ENCODE measurements at regions not wholly inside any gene's neighbourhood (a gene's known extent, or its start where the extent isn't known, plus 50 kb on each side); places are given as distances from the start of the nearest gene placed in this dataset.

DNA sequence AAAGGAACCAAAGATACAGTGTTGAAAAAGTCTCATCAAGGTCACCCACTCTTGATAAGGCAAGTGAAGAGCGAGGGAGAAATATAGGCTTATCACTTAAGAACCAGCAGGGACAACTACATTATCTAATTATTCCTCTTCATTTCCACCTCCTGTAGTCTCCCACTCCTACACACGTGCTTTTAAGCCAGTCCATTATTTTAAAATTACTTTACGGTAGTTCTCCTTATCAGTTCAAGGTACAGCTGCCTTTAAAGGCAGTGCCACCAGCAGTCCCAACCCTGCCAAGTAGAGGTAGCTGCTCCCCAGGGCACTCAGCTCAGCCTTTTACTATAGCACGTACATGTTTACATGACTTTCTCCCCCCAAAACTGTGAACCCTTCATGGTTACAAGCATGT, 161.5 kb upstream of the BLID start:
- POLR2A ChIA-PET = no interaction called here
- DNase-seq = no peak
- Mint-ChIP-seq H3K4me3 (no peak overlapping the region), H3K27ac (no peak overlapping the region), H3K9me3 (peaks cover 0 to 3% (median 0%) of the 10 kb centered on the region in 9 donors), H3K4me1 (no peaks in the 10 kb centered on the region), H3K36me3 (no peaks in the 10 kb centered on the region), H3K27me3 (peaks cover 0 to 8% (median 0%) of the 10 kb centered on the region in 5 donors)
- no peak for ATAC-seq

DNA sequence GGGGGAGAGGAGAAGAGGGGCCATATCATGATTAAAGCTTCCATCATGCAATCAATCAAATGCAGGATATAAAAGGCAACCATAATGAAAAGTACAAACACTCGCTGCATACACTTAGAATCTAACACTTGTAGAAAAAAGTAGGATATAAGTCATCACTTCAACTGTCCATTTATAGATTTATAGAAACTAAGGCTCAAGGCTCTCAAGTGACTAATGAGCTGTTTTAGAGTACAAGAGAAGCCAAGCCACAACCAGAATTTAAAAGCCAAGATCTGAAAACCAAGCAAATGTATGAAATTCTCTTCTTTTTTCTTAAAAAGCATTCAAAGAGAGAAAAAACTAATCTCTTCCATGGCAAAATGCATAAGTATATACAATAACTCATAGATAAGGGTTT, 160.2 kb upstream of the BLID start:
- ATAC-seq (no peak), DNase-seq (no peak)
- no peak overlapping the region for H3K4me3 Mint-ChIP-seq
- no peaks in the 10 kb centered on the region for H3K36me3 Mint-ChIP-seq
- H3K4me1 Mint-ChIP-seq = no peaks in the 10 kb centered on the region
- POLR2A ChIA-PET = no interaction called here
- no peak overlapping the region for H3K27ac Mint-ChIP-seq
- peaks cover 0 to 3% (median 0%) of the 10 kb centered on the region in 9 donors for H3K9me3 Mint-ChIP-seq
- H3K27me3 Mint-ChIP-seq = peaks cover 0 to 15% (median 0%) of the 10 kb centered on the region in 5 donors

DNA sequence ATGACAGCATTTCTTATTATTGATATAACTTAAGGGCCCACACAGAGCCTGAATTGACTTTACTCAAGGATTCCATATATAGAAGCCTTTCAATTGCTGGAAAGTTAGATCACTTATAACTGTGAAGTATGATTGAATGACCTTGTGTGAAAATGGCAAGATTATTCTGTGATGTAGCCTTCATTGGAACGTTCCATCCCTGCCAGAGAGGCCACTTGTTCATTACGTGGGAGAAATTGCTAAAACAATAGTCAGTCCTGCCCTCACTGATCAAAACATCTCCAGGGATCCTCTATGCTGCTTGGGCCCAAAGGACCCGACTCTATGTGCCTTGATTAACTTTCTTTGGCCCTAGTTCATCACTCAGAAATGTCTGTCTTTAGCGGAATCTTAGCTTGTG, 159.5 kb upstream of the BLID start:
- H3K27me3 Mint-ChIP-seq = peaks cover 0 to 20% (median 3%) of the 10 kb centered on the region in 5 donors
- H3K4me1 Mint-ChIP-seq = no peaks in the 10 kb centered on the region
- POLR2A ChIA-PET = no interaction called here
- ATAC-seq (no peak), DNase-seq (no peak)
- H3K27ac Mint-ChIP-seq = no peak overlapping the region
- no peaks in the 10 kb centered on the region for H3K36me3 Mint-ChIP-seq
- H3K4me3 Mint-ChIP-seq = no peak overlapping the region
- peaks cover 0 to 2% (median 0%) of the 10 kb centered on the region in 9 donors for H3K9me3 Mint-ChIP-seq

DNA sequence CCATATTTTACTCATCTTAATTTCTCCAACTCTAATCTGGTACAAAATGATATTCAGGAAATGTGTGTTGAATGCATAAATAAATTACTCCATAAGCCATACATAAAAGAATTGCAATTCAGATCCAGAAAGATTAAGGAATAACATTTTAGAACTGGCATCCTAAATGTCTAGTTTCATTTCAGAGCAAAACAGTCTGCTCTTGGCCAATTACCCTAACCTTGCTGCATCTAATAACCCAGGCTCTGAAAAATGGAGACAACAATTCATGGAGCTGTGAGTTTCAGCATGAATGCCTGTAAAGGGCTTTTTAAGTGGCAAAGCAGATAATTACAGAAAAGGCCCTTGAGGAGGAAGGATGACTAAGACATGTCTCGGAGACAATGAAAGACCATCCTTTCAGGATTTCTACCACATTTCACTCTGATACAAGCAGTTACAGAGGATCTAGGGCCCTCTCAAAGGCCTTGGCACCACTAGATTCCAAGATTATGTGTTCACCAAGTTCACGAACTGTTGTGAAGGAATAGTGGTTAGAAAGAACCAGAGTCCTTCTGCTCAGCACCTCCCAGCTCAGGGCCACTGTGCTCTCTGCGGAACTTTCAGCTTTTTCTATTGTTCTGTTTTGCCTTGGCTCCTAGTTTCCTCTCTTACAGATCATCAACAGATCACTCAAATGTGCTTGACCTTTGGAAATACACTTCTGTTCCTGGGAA, 157.6 kb upstream of the BLID start:
- Mint-ChIP-seq H3K4me1 (no peaks in the 10 kb centered on the region), H3K27me3 (peaks cover 0 to 25% (median 3%) of the 10 kb centered on the region in 5 donors), H3K27ac (no peak overlapping the region), H3K9me3 (peaks cover 0 to 2% (median 0%) of the 10 kb centered on the region in 9 donors), H3K4me3 (no peak overlapping the region), H3K36me3 (no peaks in the 10 kb centered on the region)
- POLR2A ChIA-PET = no interaction called here
- ATAC-seq (no peak), DNase-seq (no peak)

DNA sequence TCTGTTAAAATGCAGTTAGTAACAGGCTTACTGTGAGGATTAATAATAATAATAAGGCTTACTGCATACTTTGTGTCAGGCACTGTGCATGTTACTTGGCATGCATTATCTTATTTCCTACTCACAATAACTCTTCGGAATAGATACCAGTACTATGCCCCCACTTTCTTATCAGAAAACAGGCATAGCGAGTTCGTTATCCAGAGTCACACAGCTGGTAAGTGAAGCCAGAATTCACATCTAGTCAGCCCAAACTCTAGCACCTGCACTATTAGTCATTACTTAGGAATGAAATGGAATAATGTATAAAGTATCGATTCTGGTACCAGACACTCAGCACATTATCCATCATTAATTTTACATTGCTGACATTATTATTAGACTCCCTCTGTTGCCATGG, 155.7 kb upstream of the BLID start:
- Mint-ChIP-seq H3K27ac (no peak overlapping the region), H3K27me3 (peaks cover 1 to 31% (median 7%) of the 10 kb centered on the region in 5 donors), H3K4me1 (no peaks in the 10 kb centered on the region), H3K36me3 (no peaks in the 10 kb centered on the region), H3K9me3 (peaks cover 0 to 2% (median 0%) of the 10 kb centered on the region in 9 donors), H3K4me3 (no peak overlapping the region)
- DNase-seq (no peak), ATAC-seq (no peak)
- POLR2A ChIA-PET = no interaction called here

DNA sequence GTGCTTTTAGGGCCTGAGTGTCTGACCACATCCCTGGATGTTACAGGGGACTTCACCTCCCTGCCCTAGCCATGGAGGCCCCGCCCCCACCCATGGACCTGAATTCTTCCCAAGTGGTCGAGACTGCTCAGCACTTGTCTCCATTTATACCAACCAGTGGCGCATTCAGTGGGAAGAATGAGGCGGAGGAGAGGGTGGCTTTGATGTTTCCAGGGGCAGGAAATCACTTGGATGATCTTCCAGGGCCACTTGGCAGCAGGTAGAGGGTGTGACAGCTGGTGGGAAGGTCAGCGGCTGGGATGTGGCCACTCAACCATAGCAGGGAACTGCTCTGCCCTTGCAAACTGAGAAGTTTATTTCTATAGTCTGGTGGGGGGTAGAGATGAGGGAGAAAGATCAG, 155.1 kb upstream of the BLID start:
- ATAC-seq = no peak

DNA sequence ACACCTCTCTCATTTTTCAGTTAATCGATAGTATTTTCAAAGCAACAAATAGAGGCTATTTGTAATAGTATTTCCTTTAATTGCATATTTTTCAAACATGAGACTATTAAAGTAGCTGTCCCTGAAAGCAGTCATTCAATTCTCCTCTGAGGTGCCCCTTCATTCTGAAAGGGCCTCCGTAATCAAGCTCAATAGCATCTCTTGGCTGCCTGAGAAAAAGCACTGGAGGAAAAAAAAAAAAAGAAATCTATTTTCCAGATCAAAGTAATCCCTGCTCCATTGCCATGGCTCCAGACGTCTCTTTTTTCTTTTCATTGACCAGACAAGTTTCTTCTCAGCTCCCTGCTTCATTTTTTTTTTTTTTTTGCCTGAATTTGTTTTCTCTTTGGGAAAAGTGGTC, 154.5 kb upstream of the BLID start:
- POLR2A ChIA-PET = no interaction called here
- H3K27ac Mint-ChIP-seq = no peak overlapping the region
- peaks cover 3 to 35% (median 7%) of the 10 kb centered on the region in 5 donors for H3K27me3 Mint-ChIP-seq
- no peak for DNase-seq
- H3K4me3 Mint-ChIP-seq = no peak overlapping the region
- ATAC-seq = no peak
- H3K9me3 Mint-ChIP-seq = peaks cover 0 to 2% (median 0%) of the 10 kb centered on the region in 9 donors
- H3K36me3 Mint-ChIP-seq = no peaks in the 10 kb centered on the region
- H3K4me1 Mint-ChIP-seq = no peaks in the 10 kb centered on the region

More for the DNA sequence above, 155.1 kb upstream of the BLID start:
- Mint-ChIP-seq H3K4me3 (no peak overlapping the region), H3K27ac (no peak overlapping the region), H3K36me3 (no peaks in the 10 kb centered on the region), H3K4me1 (no peaks in the 10 kb centered on the region), H3K27me3 (peaks cover 3 to 35% (median 7%) of the 10 kb centered on the region in 5 donors), H3K9me3 (peaks cover 0 to 2% (median 0%) of the 10 kb centered on the region in 9 donors)
- POLR2A ChIA-PET = no interaction called here
- DNase-seq = no peak

DNA sequence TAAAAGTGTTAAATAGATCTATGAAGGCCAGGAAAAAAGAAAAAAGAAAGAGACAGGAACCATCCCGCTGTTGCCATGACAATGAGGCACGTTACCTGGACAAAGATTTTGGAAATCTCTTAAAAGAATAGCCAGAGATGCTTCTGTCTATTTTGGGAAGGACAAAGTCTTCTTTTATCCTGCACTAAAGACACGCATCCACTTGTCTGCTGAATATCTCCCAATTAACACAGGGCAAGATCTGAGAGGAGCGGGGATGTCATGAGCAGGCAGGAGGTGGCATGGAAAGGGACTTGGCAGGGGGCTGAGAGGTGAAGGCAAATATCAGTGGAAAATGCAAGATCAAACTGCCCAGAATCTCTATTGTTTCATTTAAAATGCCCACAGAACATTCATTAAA, 153.8 kb upstream of the BLID start:
- ATAC-seq = no peak
- Mint-ChIP-seq H3K27ac (no peak overlapping the region), H3K27me3 (peaks cover 3 to 35% (median 7%) of the 10 kb centered on the region in 5 donors), H3K4me1 (no peaks in the 10 kb centered on the region), H3K4me3 (no peak overlapping the region), H3K36me3 (no peaks in the 10 kb centered on the region), H3K9me3 (peaks cover 0 to 2% (median 0%) of the 10 kb centered on the region in 9 donors)
- no peak for DNase-seq
- POLR2A ChIA-PET = no interaction called here

DNA sequence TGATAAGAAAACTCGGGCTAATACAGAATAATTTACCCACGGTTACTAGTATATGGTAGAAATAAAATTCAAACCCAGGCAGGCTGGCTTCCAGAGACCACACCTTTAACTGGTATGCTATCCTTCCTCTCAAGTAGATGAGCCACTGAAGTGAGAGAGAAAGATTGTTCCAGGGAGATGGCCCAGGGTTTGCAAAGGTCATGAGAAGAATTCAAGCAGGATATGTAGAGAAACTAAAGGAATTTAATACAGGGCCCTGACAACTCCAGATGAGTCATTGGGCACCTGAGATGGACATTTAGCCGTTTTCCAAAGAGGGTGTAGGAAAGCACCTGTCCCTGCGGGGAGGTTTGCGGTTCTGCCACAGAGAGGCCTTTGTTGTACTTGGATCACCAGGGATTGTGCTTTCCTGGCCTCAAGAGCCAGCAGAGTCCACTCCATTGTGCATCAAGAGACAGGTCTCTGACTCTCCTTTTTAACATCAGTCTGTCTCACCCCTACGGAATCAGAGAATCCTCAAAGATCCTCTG, 152.7 kb upstream of the BLID start:
- no peaks in the 10 kb centered on the region for H3K36me3 Mint-ChIP-seq
- no peak for DNase-seq

GRCh38 chr11:122267602-122268001, 151.6 kb upstream of the BLID start:
- DNase-seq = no peak
- Mint-ChIP-seq H3K4me3 (no peak overlapping the region), H3K9me3 (peaks cover 0 to 9% (median 0%) of the 10 kb centered on the region in 9 donors), H3K4me1 (no peaks in the 10 kb centered on the region), H3K27ac (no peak overlapping the region), H3K27me3 (peaks cover 3 to 35% (median 5%) of the 10 kb centered on the region in 5 donors), H3K36me3 (no peaks in the 10 kb centered on the region)
- POLR2A ChIA-PET = no interaction called here
- no peak for ATAC-seq

More for the DNA sequence above, 152.7 kb upstream of the BLID start:
- Mint-ChIP-seq H3K27ac (no peak overlapping the region), H3K27me3 (peaks cover 3 to 35% (median 5%) of the 10 kb centered on the region in 5 donors), H3K4me3 (no peak overlapping the region), H3K9me3 (peaks cover 0 to 9% (median 0%) of the 10 kb centered on the region in 9 donors), H3K4me1 (no peaks in the 10 kb centered on the region)
- no peak for ATAC-seq
- POLR2A ChIA-PET = no interaction called here

DNA sequence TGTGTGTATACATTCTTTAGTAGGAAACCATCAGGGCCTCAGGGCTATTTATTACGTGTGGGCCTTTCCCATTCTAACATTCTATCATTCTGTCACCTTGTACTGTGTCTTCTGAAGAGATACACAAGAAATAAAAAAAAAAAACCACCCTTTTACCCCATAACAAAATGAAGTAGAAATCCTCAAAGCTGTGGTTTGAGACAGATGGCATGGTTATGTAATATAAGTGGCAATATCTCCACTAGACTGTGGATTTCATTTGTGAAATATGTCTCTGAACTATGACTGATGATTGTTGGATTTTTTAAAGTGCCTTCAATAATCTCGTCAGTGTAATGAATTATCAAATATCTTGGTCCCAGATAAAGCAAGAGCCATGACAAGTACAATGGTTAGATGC, 150.0 kb upstream of the BLID start:
- peaks cover 3 to 33% (median 7%) of the 10 kb centered on the region in 5 donors for H3K27me3 Mint-ChIP-seq
- no peaks in the 10 kb centered on the region for H3K36me3 Mint-ChIP-seq
- H3K9me3 Mint-ChIP-seq = peaks cover 0 to 15% (median 0%) of the 10 kb centered on the region in 9 donors
- no peaks in the 10 kb centered on the region for H3K4me1 Mint-ChIP-seq
- no peak for ATAC-seq
- H3K27ac Mint-ChIP-seq = no peak overlapping the region
- DNase-seq = no peak
- H3K4me3 Mint-ChIP-seq = no peak overlapping the region
- POLR2A ChIA-PET = no interaction called here

DNA sequence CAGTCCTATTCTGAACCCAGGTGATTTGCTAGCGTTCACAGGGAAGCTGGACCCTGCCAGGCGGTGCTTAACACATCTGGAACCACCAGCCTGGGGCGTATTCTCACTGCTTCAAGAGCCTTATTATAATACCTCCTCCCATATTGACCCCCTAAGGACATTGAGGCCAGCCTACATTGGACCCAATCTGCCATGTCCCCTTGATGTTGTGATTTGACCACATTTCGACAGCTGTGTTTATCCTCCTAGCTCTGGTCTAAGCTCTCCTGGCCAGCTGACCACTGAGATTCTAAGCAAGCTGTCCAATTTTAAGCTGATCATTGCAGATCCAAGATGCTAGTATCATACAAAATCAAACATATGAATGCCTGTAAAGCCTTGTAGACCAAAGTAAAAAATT, 148.1 kb upstream of the BLID start:
- Mint-ChIP-seq H3K4me1 (no peaks in the 10 kb centered on the region), H3K27me3 (peaks cover 4 to 28% (median 9%) of the 10 kb centered on the region in 5 donors), H3K27ac (no peak overlapping the region), H3K36me3 (no peaks in the 10 kb centered on the region), H3K4me3 (no peak overlapping the region), H3K9me3 (peaks cover 0 to 15% (median 0%) of the 10 kb centered on the region in 9 donors)
- POLR2A ChIA-PET = no interaction called here
- DNase-seq = no peak
- no peak for ATAC-seq

- POLR2A ChIA-PET = no interaction called here
- ATAC-seq (no peak), DNase-seq (no peak)
- Mint-ChIP-seq H3K4me3 (no peak overlapping the region), H3K36me3 (no peaks in the 10 kb centered on the region), H3K27ac (no peak overlapping the region), H3K4me1 (no peaks in the 10 kb centered on the region), H3K27me3 (peaks cover 2 to 18% (median 4%) of the 10 kb centered on the region in 5 donors), H3K9me3 (peaks cover 0 to 15% (median 0%) of the 10 kb centered on the region in 9 donors)
These were observed 145.5 kb upstream of the BLID start for GRCh38 chr11:122261546-122261945.
